Transverse colon (tissue), 4 donors: ENCODE measurements at regions not wholly inside any gene's neighbourhood (a gene's known extent, or its start where the extent isn't known, plus 50 kb on each side); places are given as distances from the start of the nearest gene placed in this dataset.

ENCODE experiments used
- CTCF ChIP-seq, 5 experiments: fragments of 200-600 bp in 3 of 5; fragments of 450-650 bp in 2 of 5; sonication (generic) in 3 of 5; IDR thresholded peaks; 1 replicate in 2 of 5; 2 replicates in 3 of 5; pipeline ENCODE4 v1.5.1; 2016 to 2017; ENCODE audit warnings: antibody characterized with exemption in 5 of 5, inconsistent platforms in 3 of 5, mild to moderate bottlenecking in 2 of 5, moderate library complexity in 1 of 5
- EP300 ChIP-seq: sonication (generic); formaldehyde crosslinking; IDR thresholded peaks from one replicate; pipeline ENCODE4 v1.6.1; 2017; ENCODE audit warnings: antibody characterized with exemption, low read depth
- POLR2A ChIP-seq: fragments of 450-650 bp; IDR thresholded peaks from one replicate; pipeline ENCODE4 v1.6.1; 2016; ENCODE audit warnings: antibody characterized with exemption, mild to moderate bottlenecking, moderate library complexity
- POLR2AphosphoS5 ChIP-seq, 3 donors: sonication (generic); formaldehyde crosslinking; IDR thresholded peaks; one replicate each; pipeline ENCODE4 v1.6.1; 2016; ENCODE audit warnings: antibody characterized with exemption in 3 of 3

DNA sequence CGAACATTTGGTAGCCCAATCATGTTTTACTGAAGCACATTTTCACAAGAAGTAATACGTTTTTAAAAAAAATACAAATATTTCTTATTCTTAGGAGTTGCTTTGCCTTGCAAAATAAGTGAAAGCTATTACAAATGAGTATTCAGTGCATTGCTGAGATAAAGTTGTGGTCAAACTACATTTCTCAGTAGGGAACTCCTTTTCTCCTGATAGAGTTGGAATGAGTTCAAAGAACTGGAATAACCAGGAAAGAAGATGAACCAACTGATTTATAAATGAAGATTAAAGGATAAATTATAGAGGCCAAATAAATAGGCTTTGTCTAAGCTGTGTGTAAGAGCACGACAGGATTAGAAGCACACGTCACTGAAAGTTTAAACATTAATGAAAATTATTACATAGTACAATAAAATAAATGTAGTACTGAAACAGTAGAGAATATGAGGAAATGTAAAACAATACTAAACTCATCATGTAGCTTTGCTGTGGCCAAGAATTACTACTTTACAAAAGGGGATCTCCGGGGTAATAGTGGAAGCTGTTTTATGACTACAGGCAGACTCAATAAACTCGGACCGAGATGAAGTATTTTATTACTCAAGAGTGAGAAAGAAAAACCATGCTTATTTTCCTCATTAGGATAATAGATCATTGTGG is 73.6 kb downstream of the KCNJ2 start:
- TF ChIP-seq EP300 (no peak), CTCF (IDR thresholded peaks at IDR 0.05) (no peak), POLR2A (no peak), POLR2AphosphoS5 (IDR thresholded peaks at IDR 0.05) (no peak)
